ENCODE measurements at regions not wholly inside any gene's neighbourhood (a gene's known extent, or its start where the extent isn't known, plus 50 kb on each side); places are given as distances from the start of the nearest gene placed in this dataset.

GRCh38 chr18:75928706-75929105, 501.2 kb upstream of the SMIM21 start:
- no TSS peak for BruUV-seq (replicated peaks)
- in situ Hi-C loops (cut with MboI): no loop called here
- Histone ChIP-seq H3K4me1 (replicated peaks in 1 of 2; ENCODE audit: control insufficient read depth in 2 of 2, insufficient read depth in 2 of 2, low read length in 2 of 2) (no peaks in the 10 kb centered on the region), H3K79me2 (ENCODE audit: control insufficient read depth, insufficient read depth, low read length) (no peaks in the 10 kb centered on the region), H3K27ac (ENCODE audit: extremely low read depth, low read depth, low read length) (no peak overlapping the region), H2AFZ (ENCODE audit: low read depth, low read length) (no peak overlapping the region), H4K20me1 (replicated peaks; ENCODE audit: control insufficient read depth, insufficient read depth, low read length) (no peaks in the 10 kb centered on the region), H3K27me3 (ENCODE audit: control insufficient read depth in 2 of 2, insufficient read depth in 2 of 2, low read length in 2 of 2) (no peaks in the 10 kb centered on the region), H3K4me3 (no peak overlapping the region), H3K9me1 (ENCODE audit: control insufficient read depth, insufficient read depth, low read length) (no peaks in the 10 kb centered on the region), H3K9ac (ENCODE audit: insufficient read depth in 1 of 2, low read depth in 2 of 2, low read length in 2 of 2) (no peak overlapping the region), H3K36me3 (ENCODE audit: control insufficient read depth, insufficient read depth, low read length) (no peaks in the 10 kb centered on the region), H3K9me3 (replicated peaks; ENCODE audit: control insufficient read depth, insufficient read depth, low read depth, low read length) (no peaks in the 10 kb centered on the region), H3K4me2 (ENCODE audit: insufficient read depth, low read length) (no peak overlapping the region)
- FAIRE-seq (no peak), DNase-seq (ENCODE audit: extremely low read depth in 1 of 4, low spot score in 3 of 4) (no peak), ATAC-seq (no peak)
- ChIA-PET CTCF (ENCODE audit: low intra/inter-chr PET ratio) (no interaction called here), POLR2A (no interaction called here)
- intact Hi-C loops (cut with micrococcal nuclease): no loop called here
- 0% methylated on average over 2 of the region's 2 CpGs for WGBS (ENCODE audit: insufficient coverage, low coverage, missing lambda C conversion rate)
- TF ChIP-seq PTRF (tag; IDR thresholded peaks at IDR 0.05): no peak
- TF ChIP-seq ZNF398 (CRISPR knock-in tag; IDR thresholded peaks at IDR 0.05): no peak
- TF ChIP-seq RNF2 (IDR thresholded peaks at IDR 0.05): no peak
- no peak for TF ChIP-seq TRIM28 (IDR thresholded peaks at IDR 0.05)
- TF ChIP-seq HMG20A (CRISPR knock-in tag; conservative IDR thresholded peaks at IDR 0.05): no peak
- no peak for TF ChIP-seq ZBTB40 (IDR thresholded peaks at IDR 0.05)
- no peak for TF ChIP-seq ZBTB40 (CRISPR knock-in tag; IDR thresholded peaks at IDR 0.05)
- TF ChIP-seq, protein P1, sequence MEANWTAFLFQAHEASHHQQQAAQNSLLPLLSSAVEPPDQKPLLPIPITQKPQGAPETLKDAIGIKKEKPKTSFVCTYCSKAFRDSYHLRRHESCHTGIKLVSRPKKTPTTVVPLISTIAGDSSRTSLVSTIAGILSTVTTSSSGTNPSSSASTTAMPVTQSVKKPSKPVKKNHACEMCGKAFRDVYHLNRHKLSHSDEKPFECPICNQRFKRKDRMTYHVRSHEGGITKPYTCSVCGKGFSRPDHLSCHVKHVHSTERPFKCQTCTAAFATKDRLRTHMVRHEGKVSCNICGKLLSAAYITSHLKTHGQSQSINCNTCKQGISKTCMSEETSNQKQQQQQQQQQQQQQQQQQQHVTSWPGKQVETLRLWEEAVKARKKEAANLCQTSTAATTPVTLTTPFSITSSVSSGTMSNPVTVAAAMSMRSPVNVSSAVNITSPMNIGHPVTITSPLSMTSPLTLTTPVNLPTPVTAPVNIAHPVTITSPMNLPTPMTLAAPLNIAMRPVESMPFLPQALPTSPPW (CRISPR knock-in tag; IDR thresholded peaks at IDR 0.05): no peak
- TF ChIP-seq SREBF1 (IDR thresholded peaks at IDR 0.05; ENCODE audit: borderline replicate concordance, low read depth, low read length): no peak
- no peak for TF ChIP-seq KDM2B (CRISPR knock-in tag; IDR thresholded peaks at IDR 0.05)
- TF ChIP-seq L3MBTL2 (IDR thresholded peaks at IDR 0.05): no peak

All from K562 (cell line).